Erythroblast (primary cell): ENCODE measurements at regions not wholly inside any gene's neighbourhood (a gene's known extent, or its start where the extent isn't known, plus 50 kb on each side); places are given as distances from the start of the nearest gene placed in this dataset.

Experiments
- GATA1 ChIP-seq: IDR thresholded peaks from 2 replicates; pipeline ENCODE4 v1.6.1; 2011; ENCODE audit warnings: low read depth, mild to moderate bottlenecking, control low read depth, low read length, moderate library complexity
- POLR2A ChIP-seq: IDR thresholded peaks from 2 replicates; pipeline ENCODE4 v1.6.1; 2011; ENCODE audit warnings: mild to moderate bottlenecking, low read length

DNA sequence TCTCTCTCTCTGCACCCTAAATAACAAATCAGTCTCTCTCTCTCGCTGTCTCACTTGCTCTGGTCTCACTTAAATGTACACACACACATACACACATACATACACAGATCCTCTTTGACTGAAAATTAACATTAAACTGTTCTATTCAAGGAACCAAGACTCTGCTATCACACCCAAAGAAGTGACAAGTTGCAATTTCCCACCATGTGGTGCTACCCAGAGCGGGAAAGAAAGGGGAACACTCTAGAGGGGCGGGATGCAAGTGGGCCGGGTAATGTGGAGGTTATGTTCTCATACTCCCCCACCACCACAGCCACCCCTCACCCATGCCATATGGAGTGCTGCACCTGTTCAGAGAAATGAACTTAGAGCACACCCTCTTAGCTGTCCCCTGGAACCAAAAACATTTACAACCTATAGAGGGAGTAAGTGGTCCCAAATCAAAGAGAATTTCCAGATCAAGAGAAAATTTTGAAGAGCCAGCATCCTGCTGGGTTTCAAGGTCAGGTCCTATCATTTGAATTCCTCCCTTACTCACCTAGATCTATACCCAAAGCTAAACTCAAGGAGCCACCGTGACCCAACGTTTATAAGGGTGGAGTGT lies 319.4 kb downstream of the BRINP2 start:
- TF ChIP-seq POLR2A = no peak
- TF ChIP-seq GATA1 = no peak
